GM23338 (cell line): ENCODE measurements at regions not wholly inside any gene's neighbourhood (a gene's known extent, or its start where the extent isn't known, plus 50 kb on each side); places are given as distances from the start of the nearest gene placed in this dataset.

ENCODE experiments used
- ATAC-seq: fragments of 200-7000 bp; cut with Tn5 transposase; 3 replicates; pipeline ENCODE4 v1.9.1; 2020
- DNase-seq: peaks from one replicate; pipeline ENCODE4 v3.0.0-alpha.2; 2015; ENCODE audit warnings: low spot score
- H2AFZ ChIP-seq: fragments of 200-600 bp; sonication (generic); 2 replicates; pipeline ENCODE4 v1.8.0; 2016; ENCODE audit warnings: antibody characterized with exemption, mild to moderate bottlenecking, moderate library complexity
- H3F3A ChIP-seq: fragments of 200-600 bp; sonication (generic); replicated peaks from 2 replicates; pipeline ENCODE4 v1.8.0; 2017; ENCODE audit warnings: antibody characterized with exemption, mixed run types, low read depth
- H3K27ac ChIP-seq: fragments of 200-600 bp; sonication (generic); 2 replicates; pipeline ENCODE4 v1.6.1; 2016; ENCODE audit warnings: low read depth
- H3K27me3 ChIP-seq: fragments of 200-600 bp; sonication (generic); 2 replicates; pipeline ENCODE4 v1.8.0; 2016; ENCODE audit warnings: mild to moderate bottlenecking, mixed run types, moderate library complexity; ENCODE audit not compliant: insufficient read depth
- H3K36me3 ChIP-seq: fragments of 200-600 bp; sonication (generic); 2 replicates; pipeline ENCODE4 v1.8.0; 2016; ENCODE audit warnings: mild to moderate bottlenecking; ENCODE audit not compliant: insufficient read depth
- H3K4me1 ChIP-seq: fragments of 200-600 bp; sonication (generic); 2 replicates; pipeline ENCODE4 v1.8.0; 2016; ENCODE audit warnings: mild to moderate bottlenecking, moderate library complexity; ENCODE audit not compliant: insufficient read depth
- H3K4me2 ChIP-seq: fragments of 200-600 bp; sonication (generic); 2 replicates; pipeline ENCODE4 v1.7.1; 2017; ENCODE audit warnings: mixed run types
- H3K4me3 ChIP-seq: fragments of 200-600 bp; sonication (generic); 2 replicates; pipeline ENCODE4 v1.6.1; 2016; ENCODE audit warnings: mixed run types
- H3K79me2 ChIP-seq: fragments of 200-600 bp; sonication (generic); replicated peaks from 2 replicates; pipeline ENCODE4 v1.8.0; 2017; ENCODE audit warnings: mild to moderate bottlenecking; ENCODE audit not compliant: insufficient read depth
- H3K9me2 ChIP-seq: fragments of 200-600 bp; sonication (generic); 2 replicates; pipeline ENCODE4 v1.8.0; 2017; ENCODE audit not compliant: insufficient read depth
- H4K20me1 ChIP-seq: fragments of 200-600 bp; sonication (generic); replicated peaks from 2 replicates; pipeline ENCODE4 v1.8.0; 2017; ENCODE audit warnings: mild to moderate bottlenecking; ENCODE audit not compliant: insufficient read depth
- H3K27ac Mint-ChIP-seq: 2 replicates; pipeline ENCODE4 v1.8.0; 2020; ENCODE audit warnings: inconsistent platforms, mild to moderate bottlenecking, moderate library complexity, mixed read lengths
- H3K27me3 Mint-ChIP-seq: 3 replicates; pipeline ENCODE4 v1.8.0; 2022; ENCODE audit warnings: low read depth, mild to moderate bottlenecking, moderate library complexity, mixed read lengths, inconsistent platforms; ENCODE audit not compliant: insufficient read depth, poor library complexity
- H3K36me3 Mint-ChIP-seq: 3 replicates; pipeline ENCODE4 v1.8.0; 2021; ENCODE audit warnings: low read depth, mild to moderate bottlenecking, inconsistent platforms, moderate library complexity, mixed read lengths
- H3K4me1 Mint-ChIP-seq: 3 replicates; pipeline ENCODE4 v1.8.0; 2020; ENCODE audit warnings: mild to moderate bottlenecking, inconsistent platforms, mixed read lengths
- H3K4me3 Mint-ChIP-seq: 3 replicates; pipeline ENCODE4 v1.8.0; 2021; ENCODE audit warnings: moderate library complexity, mild to moderate bottlenecking, inconsistent platforms, mixed read lengths
- H3K9me3 Mint-ChIP-seq: 3 replicates; pipeline ENCODE4 v1.8.0; 2020; ENCODE audit warnings: moderate library complexity, mild to moderate bottlenecking, inconsistent platforms, mixed read lengths
- CREB1 ChIP-seq: fragments of 250-450 bp; sonication (Bioruptor Pico); IDR thresholded peaks from 2 replicates; pipeline ENCODE4 v1.5.0; 2020; ENCODE audit warnings: low read depth, mild to moderate bottlenecking, moderate library complexity
- CTCF ChIP-seq, 2 experiments: fragments of 200-600 bp in 1 of 2; sonication (generic) in 1 of 2; conservative IDR thresholded peaks; 2 replicates each; pipeline versions ENCODE4 v1.5.1 to v1.6.1; 2016 to 2017; ENCODE audit warnings: antibody characterized with exemption in 2 of 2, low read depth in 2 of 2, mild to moderate bottlenecking in 2 of 2, moderate library complexity in 1 of 2
- EZH2 ChIP-seq: fragments of 200-600 bp; sonication (generic); IDR thresholded peaks from one replicate; pipeline ENCODE4 v1.8.0; 2017; ENCODE audit warnings: antibody characterized with exemption, mild to moderate bottlenecking, low read depth; ENCODE audit not compliant: unreplicated experiment
- NANOG ChIP-seq: IDR thresholded peaks from 2 replicates; pipeline ENCODE4 v1.6.1; 2016; ENCODE audit warnings: antibody characterized with exemption, borderline replicate concordance
- STAT1 ChIP-seq: IDR thresholded peaks from one replicate; pipeline ENCODE4 v1.6.1; 2016; ENCODE audit warnings: antibody characterized with exemption; ENCODE audit not compliant: unreplicated experiment
- ZNF114 ChIP-seq: fragments of 250-450 bp; sonication (Bioruptor Pico); IDR thresholded peaks from 2 replicates; pipeline ENCODE4 v1.5.0; 2020; ENCODE audit warnings: mild to moderate bottlenecking, moderate library complexity
- ZNF331 ChIP-seq: fragments of 250-450 bp; sonication (Bioruptor Pico); IDR thresholded peaks from 2 replicates; pipeline ENCODE4 v1.5.0; 2020; ENCODE audit warnings: low read depth, mild to moderate bottlenecking, moderate library complexity
- ZNF462 ChIP-seq: fragments of 250-450 bp; sonication (Bioruptor Pico); IDR thresholded peaks from 2 replicates; pipeline ENCODE4 v1.5.0; 2020; ENCODE audit warnings: mild to moderate bottlenecking, moderate library complexity
- TF ChIP-seq, protein P1 (sequence below): IDR thresholded peaks from 2 replicates; pipeline ENCODE4 v1.6.1; 2016; ENCODE audit warnings: antibody characterized with exemption

DNA sequence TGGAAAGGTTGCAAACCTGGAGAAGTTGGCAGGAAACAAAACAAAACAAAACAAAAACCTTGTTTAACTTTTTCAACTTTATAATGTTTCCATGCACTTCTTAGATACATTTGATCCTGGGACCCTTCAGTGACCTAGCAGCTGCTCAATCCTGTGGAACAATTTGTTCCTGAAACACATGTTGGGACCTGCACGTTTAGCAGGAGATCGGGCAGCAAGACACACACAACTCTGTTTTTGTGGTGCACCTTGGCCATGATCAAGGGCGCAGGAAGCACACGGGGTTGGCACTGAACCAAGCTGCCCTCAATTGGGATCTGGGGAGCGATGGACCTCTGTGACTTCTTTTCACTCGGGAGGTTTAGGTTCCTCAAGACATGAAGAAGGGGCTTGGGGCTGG is 268.7 kb downstream of the LOXHD1 start (continued):
- no peak for TF ChIP-seq ZNF462
- TF ChIP-seq ZNF331 (CRISPR knock-in tag) = no peak
- no peak for TF ChIP-seq CREB1 (CRISPR knock-in tag)
- TF ChIP-seq NANOG = no peak
- no peak for TF ChIP-seq STAT1

DNA sequence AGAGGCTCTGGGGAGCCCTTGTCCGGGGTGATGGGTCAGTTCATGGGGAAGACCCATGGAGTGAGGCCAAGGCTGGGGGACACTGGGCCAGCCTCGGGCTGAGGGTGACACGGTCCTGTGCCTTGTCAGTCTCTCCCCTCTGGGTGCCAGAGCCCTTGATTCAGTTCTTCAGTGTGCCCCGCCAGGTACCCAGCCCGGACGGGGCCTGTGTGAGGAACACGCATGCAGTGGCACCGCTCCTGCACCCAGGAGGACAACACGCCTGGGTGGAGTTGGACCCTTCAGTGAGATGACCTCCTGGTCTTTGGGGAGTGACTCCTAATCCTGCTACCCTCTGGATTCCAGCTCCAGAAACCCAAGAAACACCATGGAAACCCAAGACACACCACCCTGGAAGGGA is 264.4 kb downstream of the LOXHD1 start:
- H3K4me2 ChIP-seq = no peak overlapping the region
- H2AFZ ChIP-seq = no peak overlapping the region
- H3K9me3 Mint-ChIP-seq = no peaks in the 10 kb centered on the region
- H3K27ac Mint-ChIP-seq = no peak overlapping the region
- no peak overlapping the region for H3K4me3 ChIP-seq
- H3K36me3 Mint-ChIP-seq = no peaks in the 10 kb centered on the region
- no peaks in the 10 kb centered on the region for H3F3A ChIP-seq
- no peaks in the 10 kb centered on the region for H3K4me1 Mint-ChIP-seq
- no peaks in the 10 kb centered on the region for H3K27me3 ChIP-seq
- H3K9me2 ChIP-seq = no peaks in the 10 kb centered on the region
- TF ChIP-seq EZH2 = no peak
- no peak for TF ChIP-seq CREB1 (CRISPR knock-in tag)
- TF ChIP-seq ZNF114 (CRISPR knock-in tag) = no peak
- TF ChIP-seq, protein P1, sequence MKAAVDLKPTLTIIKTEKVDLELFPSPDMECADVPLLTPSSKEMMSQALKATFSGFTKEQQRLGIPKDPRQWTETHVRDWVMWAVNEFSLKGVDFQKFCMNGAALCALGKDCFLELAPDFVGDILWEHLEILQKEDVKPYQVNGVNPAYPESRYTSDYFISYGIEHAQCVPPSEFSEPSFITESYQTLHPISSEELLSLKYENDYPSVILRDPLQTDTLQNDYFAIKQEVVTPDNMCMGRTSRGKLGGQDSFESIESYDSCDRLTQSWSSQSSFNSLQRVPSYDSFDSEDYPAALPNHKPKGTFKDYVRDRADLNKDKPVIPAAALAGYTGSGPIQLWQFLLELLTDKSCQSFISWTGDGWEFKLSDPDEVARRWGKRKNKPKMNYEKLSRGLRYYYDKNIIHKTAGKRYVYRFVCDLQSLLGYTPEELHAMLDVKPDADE = no peak
- TF ChIP-seq ZNF331 (CRISPR knock-in tag) = no peak
- TF ChIP-seq CTCF (conservative IDR thresholded peaks at IDR 0.05; ENCODE audit: low read depth in 2 of 2) = no peak
- 0 out of 2 replicates have a peak, but pooled peaks cover 5% of the 10 kb centered on the region for H4K20me1 ChIP-seq
- no peak for ATAC-seq
- H3K36me3 ChIP-seq = no peaks in the 10 kb centered on the region
- no peaks in the 10 kb centered on the region for H3K27me3 Mint-ChIP-seq
- H3K27ac ChIP-seq = 0 out of 2 replicates have a peak overlapping the region, but pooled peaks have one; percentile 14
- H3K4me1 ChIP-seq = no peaks in the 10 kb centered on the region
- no peaks in the 10 kb centered on the region for H3K79me2 ChIP-seq
- no peak for DNase-seq
- H3K4me3 Mint-ChIP-seq = no peak overlapping the region
